MM.1S (cell line): ENCODE measurements at regions not wholly inside any gene's neighbourhood (a gene's known extent, or its start where the extent isn't known, plus 50 kb on each side); places are given as distances from the start of the nearest gene placed in this dataset.

Experiments used
- CTCF ChIP-seq: fragments of 300-600 bp; sonication (generic); IDR thresholded peaks from 2 replicates; pipeline ENCODE4 v1.5.1; 2016; ENCODE audit warnings: antibody characterized with exemption, low read length, mixed read lengths
- EZH2 ChIP-seq: fragments of 300-600 bp; sonication (generic); optimal IDR thresholded peaks from 2 replicates; pipeline ENCODE3; 2017; ENCODE audit warnings: low read depth, mild to moderate bottlenecking, antibody characterized with exemption, low read length, mixed read lengths

GRCh38 chr1:71330991-71331390, 250.2 kb upstream of the ZRANB2 start:
- TF ChIP-seq CTCF (no peak), EZH2 (no peak)
